GM06990 (cell line): ENCODE measurements at regions not wholly inside any gene's neighbourhood (a gene's known extent, or its start where the extent isn't known, plus 50 kb on each side); places are given as distances from the start of the nearest gene placed in this dataset.

Experiments used
- DNase-seq: peaks from one replicate; pipeline ENCODE4 v3.0.0-alpha.2; 2011; ENCODE audit not compliant: insufficient read length; ENCODE audit errors: extremely low read depth
- H3K27me3 ChIP-seq: replicated peaks from 2 replicates; pipeline ENCODE4 v1.6.0; 2011; ENCODE audit warnings: low read length; ENCODE audit not compliant: control insufficient read depth, insufficient read depth
- H3K36me3 ChIP-seq: 2 replicates; pipeline ENCODE4 v1.5.1; 2011; ENCODE audit warnings: low read length; ENCODE audit not compliant: control insufficient read depth, insufficient read depth
- H3K4me3 ChIP-seq: replicated peaks from 2 replicates; pipeline ENCODE4 v1.5.1; 2011; ENCODE audit warnings: low read depth, mild to moderate bottlenecking, control low read depth, low read length
- CTCF ChIP-seq: IDR thresholded peaks from 2 replicates; pipeline ENCODE4 v1.5.1; 2011; ENCODE audit warnings: low read length, control low read depth, mild to moderate bottlenecking, inconsistent platforms; ENCODE audit not compliant: insufficient read depth, poor library complexity, severe bottlenecking

- Histone ChIP-seq H3K4me3 (no peak overlapping the region), H3K36me3 (no peaks in the 10 kb centered on the region), H3K27me3 (no peaks in the 10 kb centered on the region)
- TF ChIP-seq CTCF: no peak
- DNase-seq: no peak
Measured at GRCh38 chr12:116495260-116495659, 63.9 kb upstream of the MAP1LC3B2 start.

- peak; percentile 24 for DNase-seq
- no peak for TF ChIP-seq CTCF
- Histone ChIP-seq H3K27me3 (no peaks in the 10 kb centered on the region), H3K4me3 (no peak overlapping the region), H3K36me3 (no peaks in the 10 kb centered on the region)
Measured at GRCh38 chr12:116497051-116497591, 62.1 kb upstream of the MAP1LC3B2 start.

- TF ChIP-seq CTCF: no peak
- no peak for DNase-seq
- no peaks in the 10 kb centered on the region for H3K27me3 ChIP-seq
- H3K36me3 ChIP-seq: no peaks in the 10 kb centered on the region
- H3K4me3 ChIP-seq: no peak overlapping the region
Measured at GRCh38 chr12:116498471-116498870, 60.7 kb upstream of the MAP1LC3B2 start.

- H3K36me3 ChIP-seq: no peaks in the 10 kb centered on the region
- no peak overlapping the region for H3K4me3 ChIP-seq
- TF ChIP-seq CTCF: no peak
- H3K27me3 ChIP-seq: no peaks in the 10 kb centered on the region; the same call in 1 of the 2 replicates
- no peak for DNase-seq
Measured at GRCh38 chr12:116502141-116502725, 56.9 kb upstream of the MAP1LC3B2 start.

GRCh38 chr12:116502989-116503496 is 56.1 kb upstream of the MAP1LC3B2 start:
- H3K27me3 ChIP-seq: no peaks in the 10 kb centered on the region; the same call in 1 of the 2 replicates
- TF ChIP-seq CTCF: no peak
- no peaks in the 10 kb centered on the region for H3K36me3 ChIP-seq
- H3K4me3 ChIP-seq: no peak overlapping the region
- no peak for DNase-seq
